H1 (cell line): ENCODE measurements at regions not wholly inside any gene's neighbourhood (a gene's known extent, or its start where the extent isn't known, plus 50 kb on each side); places are given as distances from the start of the nearest gene placed in this dataset.

Experiments
- CTCF ChIA-PET: fragments of 300-600 bp; sonication (Branson Sonifier 250); formaldehyde crosslinking; loops from one replicate; lab custom pipeline; 2021; ENCODE audit not compliant: partially characterized antibody; lab: Charles Lee
- POLR2A ChIA-PET: fragments of 300-600 bp; sonication (Branson Sonifier 250); formaldehyde crosslinking; loops from one replicate; lab custom pipeline; 2021; ENCODE audit warnings: inconsistent platforms; ENCODE audit not compliant: partially characterized antibody; lab: Charles Lee
- DNase-seq, 2 experiments: peaks; one replicate each; pipeline versions ENCODE4 v3.0.0 to v3.0.0-alpha.2; 2010 to 2022; ENCODE audit warnings: low spot score in 2 of 2, low read depth in 1 of 2, mixed read lengths in 1 of 2
- FAIRE-seq: peaks from 2 replicates; lab custom pipeline; 2011; peaks lifted over from hg19 to GRCh38; lab: Jason Lieb, UNC
- H2AFZ ChIP-seq: 2 replicates; pipeline ENCODE4 v1.8.1; 2012; ENCODE audit warnings: low read length, inconsistent platforms
- H2AK5ac ChIP-seq: 2 replicates; pipeline ENCODE4 v1.6.1; 2013; ENCODE audit warnings: low read depth, low read length
- H2BK120ac ChIP-seq: replicated peaks from 2 replicates; pipeline ENCODE3; 2013; ENCODE audit warnings: low read depth, low read length, inconsistent platforms
- H2BK12ac ChIP-seq: 2 replicates; pipeline ENCODE4 v1.6.1; 2013; ENCODE audit warnings: low read depth, low read length
- H2BK15ac ChIP-seq: 2 replicates; pipeline ENCODE4 v1.6.1; 2013; ENCODE audit warnings: low read length
- H2BK20ac ChIP-seq: 2 replicates; pipeline ENCODE4 v1.6.1; 2013; ENCODE audit warnings: low read length
- H2BK5ac ChIP-seq: 2 replicates; pipeline ENCODE4 v1.6.1; 2013; ENCODE audit warnings: low read depth, low read length
- H3K14ac ChIP-seq: 2 replicates; pipeline ENCODE4 v1.6.1; 2013; ENCODE audit warnings: inconsistent platforms; ENCODE audit not compliant: insufficient read length
- H3K18ac ChIP-seq: 2 replicates; pipeline ENCODE4 v1.6.1; 2013; ENCODE audit warnings: low read length; ENCODE audit errors: extremely low read depth
- H3K23ac ChIP-seq: 2 replicates; pipeline ENCODE4 v1.6.1; 2013; ENCODE audit warnings: inconsistent platforms; ENCODE audit not compliant: insufficient read length
- H3K23me2 ChIP-seq: 2 replicates; pipeline ENCODE4 v1.6.1; 2013; ENCODE audit warnings: low read depth, low read length
- H3K27ac ChIP-seq: 2 replicates; pipeline ENCODE4 v1.6.1; 2011; ENCODE audit warnings: low read depth, low read length, inconsistent platforms
- H3K27me3 ChIP-seq, 4 experiments: replicated peaks in 1 of 4; 1 replicate in 1 of 4; 2 replicates in 3 of 4; pipeline versions ENCODE4 v1.6.1 to v1.8.1; 2011 to 2013; ENCODE audit warnings: low read length in 3 of 4, mild to moderate bottlenecking in 3 of 4, inconsistent platforms in 2 of 4, mixed read lengths in 2 of 4, moderate library complexity in 1 of 4; ENCODE audit not compliant: control insufficient read depth in 3 of 4, insufficient read depth in 3 of 4; ENCODE audit errors: extremely low read depth in 1 of 4
- H3K36me3 ChIP-seq, 4 experiments: 2 replicates each; pipeline versions ENCODE4 v1.6.1 to v1.8.1; 2011 to 2013; ENCODE audit warnings: mild to moderate bottlenecking in 4 of 4, low read length in 3 of 4, moderate library complexity in 2 of 4, control low read depth in 1 of 4, inconsistent platforms in 1 of 4; ENCODE audit not compliant: insufficient read depth in 4 of 4, control insufficient read depth in 2 of 4
- H3K4ac ChIP-seq: replicated peaks from 2 replicates; pipeline ENCODE3; 2013; ENCODE audit warnings: low read length, low read depth, mixed read lengths, inconsistent platforms; ENCODE audit not compliant: insufficient read length
- H3K4me1 ChIP-seq, 4 experiments: replicated peaks in 1 of 4; 1 replicate in 1 of 4; 2 replicates in 3 of 4; pipeline versions ENCODE4 v1.6.1 to v1.8.1; 2011 to 2013; ENCODE audit warnings: low read length in 3 of 4, inconsistent platforms in 2 of 4, mixed read lengths in 1 of 4; ENCODE audit not compliant: insufficient read depth in 4 of 4, control insufficient read depth in 3 of 4
- H3K4me2 ChIP-seq, 2 experiments: 2 replicates each; pipeline versions ENCODE4 v1.6.1 to v1.8.1; 2011 to 2013; ENCODE audit warnings: low read depth in 2 of 2, low read length in 2 of 2, control low read depth in 1 of 2, inconsistent platforms in 1 of 2, mild to moderate bottlenecking in 1 of 2; ENCODE audit not compliant: insufficient read depth in 1 of 2
- H3K4me3 ChIP-seq, 4 experiments: fragments of 200-600, 300-600 bp in 1 of 4; sonication (generic), shearing (Covaris generic), sonication (Bioruptor Twin) in 1 of 4; 2 replicates each; pipeline versions ENCODE4 v1.5.1 to v1.8.1; 2011 to 2016; ENCODE audit warnings: low read length in 4 of 4, low read depth in 3 of 4, control low read depth in 2 of 4, inconsistent platforms in 2 of 4, mild to moderate bottlenecking in 2 of 4, mixed read lengths in 1 of 4, moderate library complexity in 1 of 4; ENCODE audit not compliant: insufficient read depth in 2 of 4; ENCODE audit errors: extremely low read depth in 1 of 4
- H3K56ac ChIP-seq: replicated peaks from 2 replicates; pipeline ENCODE3; 2013; ENCODE audit warnings: low read depth, mild to moderate bottlenecking, mixed read lengths, low read length, inconsistent platforms; ENCODE audit not compliant: insufficient read length
- H3K79me1 ChIP-seq: 2 replicates; pipeline ENCODE4 v1.6.1; 2013; ENCODE audit warnings: low read depth, low read length, control low read depth
- H3K79me2 ChIP-seq, 2 experiments: 2 replicates each; pipeline versions ENCODE4 v1.6.1 to v1.8.1; 2012 to 2013; ENCODE audit warnings: low read length in 2 of 2, mild to moderate bottlenecking in 2 of 2, inconsistent platforms in 1 of 2; ENCODE audit not compliant: insufficient read depth in 2 of 2, control insufficient read depth in 1 of 2
- H3K9ac ChIP-seq, 4 experiments: replicated peaks in 1 of 4; 1 replicate in 1 of 4; 2 replicates in 3 of 4; pipeline versions ENCODE4 v1.6.1 to v1.8.1; 2011 to 2013; ENCODE audit warnings: low read depth in 3 of 4, low read length in 3 of 4, control low read depth in 2 of 4, mild to moderate bottlenecking in 2 of 4, moderate library complexity in 2 of 4, inconsistent platforms in 1 of 4; ENCODE audit errors: extremely low read depth in 1 of 4
- H3K9me3 ChIP-seq, 2 experiments: 2 replicates each; pipeline versions ENCODE4 v1.6.1 to v1.8.1; 2012 to 2013; ENCODE audit warnings: mild to moderate bottlenecking in 2 of 2, moderate library complexity in 2 of 2, control low read depth in 1 of 2, inconsistent platforms in 1 of 2, low read depth in 1 of 2, low read length in 1 of 2, mixed read lengths in 1 of 2; ENCODE audit not compliant: insufficient read depth in 2 of 2
- H4K20me1 ChIP-seq, 2 experiments: replicated peaks in 1 of 2; 2 replicates each; pipeline versions ENCODE3 to v1.8.1; 2011 to 2013; ENCODE audit warnings: inconsistent platforms in 2 of 2, low read length in 2 of 2, mild to moderate bottlenecking in 1 of 2; ENCODE audit not compliant: insufficient read depth in 2 of 2, control insufficient read depth in 1 of 2
- H4K5ac ChIP-seq: 2 replicates; pipeline ENCODE4 v1.6.1; 2013; ENCODE audit warnings: low read length, low read depth, mixed read lengths, inconsistent platforms; ENCODE audit not compliant: insufficient read length
- H4K8ac ChIP-seq: 2 replicates; pipeline ENCODE4 v1.8.0; 2013; ENCODE audit warnings: mild to moderate bottlenecking, moderate library complexity, low read length, inconsistent platforms; ENCODE audit not compliant: insufficient read depth; ENCODE audit errors: extremely low read depth
- H4K91ac ChIP-seq: replicated peaks from 2 replicates; pipeline ENCODE3; 2013; ENCODE audit warnings: low read length, mixed read lengths, inconsistent platforms; ENCODE audit not compliant: insufficient read length
- WGBS, 2 experiments: shearing (Covaris generic) in 1 of 2; methylation state at CpG; one replicate each; pipeline versions ENCODE4 v1.1.6 to v1.1.7; 2013 to 2015; ENCODE audit warnings: low lambda C conversion rate in 2 of 2, mixed read lengths in 2 of 2, inconsistent platforms in 1 of 2, low coverage in 1 of 2, missing lambda C conversion rate in 1 of 2; ENCODE audit not compliant: insufficient replicate concordance in 2 of 2, insufficient coverage in 1 of 2, insufficient read length in 1 of 2; ENCODE audit errors: extremely low coverage in 1 of 2, missing lambda C conversion rate in 1 of 2; 5-methylcytosine and 5-hydroxymethylcytosine counted together

DNA sequence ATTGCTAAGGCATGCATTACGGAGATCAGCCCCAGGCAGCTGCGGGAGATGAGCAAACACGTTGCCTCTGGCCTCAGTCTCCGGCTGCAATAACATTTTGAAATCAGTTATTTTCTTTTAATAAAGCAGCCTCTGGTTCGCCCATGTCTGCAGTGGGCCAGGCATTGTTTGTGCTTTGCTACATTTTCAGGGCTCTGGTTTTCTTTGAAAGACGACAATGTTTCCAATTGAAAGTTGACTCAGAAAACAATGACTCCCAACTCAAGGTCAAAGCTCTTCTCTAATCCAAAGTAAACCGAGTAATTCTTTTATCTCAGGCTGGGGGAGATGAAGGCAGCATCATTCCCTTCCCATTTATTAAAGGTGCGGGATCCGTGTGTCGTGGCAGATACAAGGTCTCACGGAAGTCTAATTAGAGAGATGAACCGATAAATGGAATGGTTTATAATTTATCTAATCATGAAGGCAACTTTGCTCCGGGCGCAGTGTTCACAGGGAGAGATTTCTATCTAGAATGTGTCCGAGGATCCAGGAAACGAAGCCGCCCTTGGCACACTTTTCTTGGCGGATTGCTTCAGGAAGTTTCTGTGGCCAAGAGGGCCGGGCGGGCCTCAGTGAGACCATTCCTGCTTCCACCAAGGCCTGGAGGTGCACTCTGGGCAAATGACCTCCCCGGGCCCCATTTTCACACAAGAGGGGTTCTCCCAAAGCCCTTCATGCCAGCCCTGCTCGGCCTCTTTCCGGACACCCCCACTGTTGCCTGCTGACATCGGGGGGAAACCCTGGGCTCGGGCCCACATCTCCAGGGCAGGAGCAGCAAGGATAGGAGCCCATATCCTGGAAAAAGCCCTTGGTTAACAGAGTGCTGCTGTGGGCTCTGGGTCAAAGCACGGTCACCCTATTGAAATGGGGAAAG is 811.4 kb downstream of the BRD1 start:
- H3K36me3 ChIP-seq = no peaks in the 10 kb centered on the region
- no peak overlapping the region for H2BK5ac ChIP-seq
- H2BK12ac ChIP-seq = no peak overlapping the region
- H2BK20ac ChIP-seq = no peak overlapping the region
- no peaks in the 10 kb centered on the region for H3K23me2 ChIP-seq
- no peak overlapping the region for H3K27ac ChIP-seq
- no peak overlapping the region for H3K14ac ChIP-seq
- no peak for FAIRE-seq
- ChIA-PET POLR2A (no interaction called here), CTCF (interaction anchor here (0.7 to 1.2 kb wide), 3 partner anchors 35 to 642 kb away, joined by 3 read pairs; no protein-coding TSS in a partner anchor)
- no peaks in the 10 kb centered on the region for H3K79me1 ChIP-seq
- no peak overlapping the region for H3K18ac ChIP-seq
- H3K56ac ChIP-seq = no peak overlapping the region
- H3K4me2 ChIP-seq = no peak overlapping the region
- H2BK15ac ChIP-seq = no peak overlapping the region
- no peak overlapping the region for H2AK5ac ChIP-seq
- no peak overlapping the region for H2BK120ac ChIP-seq
- H3K23ac ChIP-seq = no peak overlapping the region
- H3K27me3 ChIP-seq = peaks cover 0 to 4% (median 0%) of the 10 kb centered on the region in 4 experiments; a peak in 1 of 7 replicates
- no peaks in the 10 kb centered on the region; a peak in 1 of 7 replicates for H3K4me1 ChIP-seq
- no peak overlapping the region for H4K5ac ChIP-seq
- H4K8ac ChIP-seq = no peak overlapping the region; the same call in 1 of the 2 replicates
- no peaks in the 10 kb centered on the region for H3K9me3 ChIP-seq
- H2AFZ ChIP-seq = no peak overlapping the region
- WGBS, 2 experiments = 90% methylated on average over 26 of the region's 26 CpGs; no CpG with 5 or more reads in 1 of the 2 experiments
- no peak overlapping the region for H3K9ac ChIP-seq
- no peak overlapping the region for H4K91ac ChIP-seq
- H3K4me3 ChIP-seq = no peak overlapping the region
- peak in 1 of 2 experiments; percentile 22 for DNase-seq
- no peaks in the 10 kb centered on the region for H3K79me2 ChIP-seq
- H4K20me1 ChIP-seq = no peaks in the 10 kb centered on the region
- H3K4ac ChIP-seq = no peak overlapping the region
